ENCODE measurements at regions not wholly inside any gene's neighbourhood (a gene's known extent, or its start where the extent isn't known, plus 50 kb on each side); places are given as distances from the start of the nearest gene placed in this dataset.

GRCh38 chr10:131651674-131652437 lies 249.0 kb upstream of the PPP2R2D start:
- DNase-seq (ENCODE audit: low spot score): no peak

GRCh38 chr10:131652438-131653139 lies 248.2 kb upstream of the PPP2R2D start:
- no peak for DNase-seq (ENCODE audit: low spot score)

DNA sequence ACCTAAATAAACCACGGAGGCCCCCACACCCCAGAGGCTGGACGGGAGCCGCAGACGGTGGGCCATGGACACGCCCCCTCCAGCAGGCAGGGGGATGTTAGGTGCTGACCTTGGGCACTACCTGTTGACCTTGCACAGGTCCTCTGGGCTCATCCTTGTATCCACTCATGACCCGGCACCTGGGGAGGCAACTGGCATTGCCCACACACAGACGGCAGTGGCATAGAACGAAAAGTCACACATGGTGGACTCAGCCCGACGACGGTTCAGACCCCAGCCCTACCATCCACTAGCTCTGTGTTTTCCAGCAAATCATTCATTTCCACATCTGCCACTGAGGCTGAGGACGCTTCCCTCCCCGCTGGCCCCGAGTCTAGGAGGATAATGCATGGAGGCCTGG lies 247.7 kb upstream of the PPP2R2D start:
- no peak for DNase-seq (ENCODE audit: low spot score)

DNA sequence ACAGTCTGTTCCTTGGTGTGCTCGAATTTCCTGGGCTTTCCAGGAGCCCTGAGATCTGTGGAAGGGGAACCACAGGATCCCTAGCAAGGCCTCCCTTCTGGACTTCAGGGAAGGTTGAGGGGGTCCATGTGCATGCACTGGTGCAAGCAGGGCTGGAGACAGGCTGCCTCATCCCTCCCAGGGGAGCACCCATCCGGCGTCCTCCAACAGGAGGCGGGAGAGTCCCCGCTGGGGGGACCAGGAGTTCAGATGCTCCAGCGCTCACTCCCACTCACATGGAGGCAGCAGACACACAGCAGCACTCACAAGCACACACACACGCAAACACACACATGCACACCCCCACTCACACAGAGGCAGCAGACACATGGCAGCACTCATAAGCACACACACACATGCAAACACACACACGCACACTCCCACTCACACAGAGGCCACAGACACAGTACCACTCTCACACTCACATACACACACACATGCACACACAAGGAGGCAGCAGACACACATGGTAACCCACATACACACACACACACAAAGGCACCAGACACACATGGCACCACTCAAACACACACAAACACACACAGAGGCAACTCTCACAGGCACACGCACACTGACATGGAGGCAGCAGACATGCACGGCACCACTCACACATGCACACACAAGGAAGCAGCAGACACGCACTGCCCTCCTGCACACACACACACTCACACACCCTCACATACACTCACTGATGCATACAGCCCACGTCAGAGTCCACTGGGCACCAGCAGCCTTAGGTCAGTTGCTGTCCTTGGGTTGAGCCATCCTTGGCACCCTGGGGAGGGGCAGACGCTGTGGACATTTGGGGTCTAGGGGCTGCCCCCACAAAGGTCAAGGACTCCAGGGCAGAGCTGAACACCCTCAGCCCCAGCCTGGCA lies 247.0 kb upstream of the PPP2R2D start:
- DNase-seq (ENCODE audit: low spot score): no peak

GRCh38 chr10:131654471-131655087 lies 246.2 kb upstream of the PPP2R2D start:
- no peak for DNase-seq (ENCODE audit: low spot score)

DNA sequence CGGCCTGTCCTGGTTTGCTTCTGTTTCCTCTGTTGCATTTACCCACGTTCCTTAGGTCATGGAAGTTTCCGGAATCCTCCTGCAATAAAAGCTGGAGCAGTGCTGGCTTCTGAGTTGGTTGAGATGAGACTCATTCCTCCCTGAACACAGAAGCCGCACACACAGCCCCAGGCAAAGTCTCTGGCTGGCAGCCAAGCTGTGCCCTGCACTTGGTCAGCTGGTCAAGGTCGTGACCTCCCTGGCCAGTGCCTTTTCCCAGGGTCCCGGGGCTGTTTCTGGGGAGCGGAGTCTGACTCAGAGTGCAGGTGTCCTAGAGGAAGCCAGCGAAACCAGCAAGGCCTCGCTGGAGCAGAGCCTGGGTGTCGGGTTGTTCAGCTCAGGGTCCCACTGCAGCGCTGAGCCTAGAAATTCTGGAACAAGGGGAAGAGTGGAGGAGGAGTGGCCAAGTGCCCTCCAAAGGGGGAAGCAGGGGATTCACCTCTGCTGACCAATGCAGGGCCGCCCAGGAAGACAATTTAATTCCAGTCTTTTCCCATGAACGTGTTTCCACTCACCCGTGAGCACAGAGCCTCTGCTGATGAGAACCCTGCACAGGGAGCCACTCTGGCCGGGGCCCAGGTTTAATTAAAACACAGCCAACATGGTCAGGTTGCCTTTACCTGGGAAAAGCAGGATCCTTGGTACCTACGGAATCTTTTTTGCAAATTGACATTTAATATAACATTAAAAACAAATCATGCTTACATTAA lies 245.5 kb upstream of the PPP2R2D start:
- no peak for DNase-seq (ENCODE audit: low spot score)

DNA sequence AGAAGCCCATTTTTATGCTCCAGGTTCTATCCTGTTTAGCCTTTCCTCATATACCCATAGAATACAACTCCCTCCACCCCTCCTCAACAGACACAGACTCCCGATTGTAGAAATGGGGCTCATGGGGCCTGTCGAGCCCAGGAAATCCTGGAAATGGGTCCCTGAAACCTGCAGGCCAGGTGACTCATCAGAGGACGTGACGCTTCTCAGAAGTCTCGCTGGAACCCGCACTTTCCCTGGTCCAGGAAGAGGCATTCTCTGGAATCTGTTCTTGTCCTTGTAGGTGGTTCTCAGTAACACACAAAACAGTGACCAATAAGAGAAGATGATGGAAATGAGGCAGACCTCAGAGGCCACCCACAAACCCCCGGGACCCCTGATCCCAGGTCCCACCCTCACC lies 244.8 kb upstream of the PPP2R2D start:
- no peak for DNase-seq (ENCODE audit: low spot score)

- no peak for DNase-seq (ENCODE audit: low spot score)
Observed at GRCh38 chr10:131656431-131656841, 244.4 kb upstream of the PPP2R2D start.

- no peak for DNase-seq (ENCODE audit: low spot score)
Observed at GRCh38 chr10:131657318-131657984, 243.4 kb upstream of the PPP2R2D start.

DNA sequence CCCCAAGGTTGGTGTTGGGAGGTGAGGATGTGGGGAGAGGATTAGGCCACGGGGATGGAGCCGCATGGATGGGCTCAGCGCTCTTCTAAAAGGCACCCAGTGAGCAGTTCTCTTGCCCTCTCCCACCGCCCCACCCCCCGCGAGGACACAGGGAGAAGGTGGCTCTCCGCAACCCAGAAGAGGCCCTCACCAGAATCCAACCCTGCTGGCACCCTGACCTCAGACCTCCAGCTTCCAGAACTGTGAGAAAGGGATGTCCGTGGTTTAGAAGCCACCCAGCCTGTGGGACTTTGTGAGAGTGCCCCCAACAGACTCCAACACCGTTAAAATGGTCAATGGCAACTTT lies 242.8 kb upstream of the PPP2R2D start:
- DNase-seq (ENCODE audit: low spot score): no peak

- DNase-seq (ENCODE audit: low spot score): no peak
Observed at GRCh38 chr10:131658476-131659110, 242.2 kb upstream of the PPP2R2D start.

- DNase-seq (ENCODE audit: low spot score): no peak
Observed at GRCh38 chr10:131660427-131660826, 240.4 kb upstream of the PPP2R2D start.

- no peak for DNase-seq (ENCODE audit: low spot score)
Observed at GRCh38 chr10:131662851-131663250, 238.0 kb upstream of the PPP2R2D start.

DNA sequence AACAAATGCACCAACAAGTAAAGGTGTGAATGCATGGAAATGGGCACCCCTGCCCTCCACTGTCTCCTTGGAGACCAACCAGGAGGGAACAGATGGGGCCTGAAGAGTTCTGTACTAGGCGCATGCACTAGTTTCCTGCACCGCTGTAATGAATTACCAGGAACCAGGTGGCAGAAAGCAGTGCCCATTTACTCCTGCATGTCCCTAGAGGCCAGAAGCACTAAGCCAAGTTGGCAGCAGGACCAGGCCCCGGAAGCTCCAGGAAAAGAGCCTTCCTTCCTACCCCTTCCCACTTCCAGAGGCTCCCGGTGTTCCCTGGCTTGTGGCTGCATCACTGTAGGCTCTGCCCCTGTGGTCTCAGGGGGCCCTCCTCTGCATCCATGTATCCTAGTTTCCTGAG lies 237.5 kb upstream of the PPP2R2D start:
- no peak for DNase-seq (ENCODE audit: low spot score)

DNA sequence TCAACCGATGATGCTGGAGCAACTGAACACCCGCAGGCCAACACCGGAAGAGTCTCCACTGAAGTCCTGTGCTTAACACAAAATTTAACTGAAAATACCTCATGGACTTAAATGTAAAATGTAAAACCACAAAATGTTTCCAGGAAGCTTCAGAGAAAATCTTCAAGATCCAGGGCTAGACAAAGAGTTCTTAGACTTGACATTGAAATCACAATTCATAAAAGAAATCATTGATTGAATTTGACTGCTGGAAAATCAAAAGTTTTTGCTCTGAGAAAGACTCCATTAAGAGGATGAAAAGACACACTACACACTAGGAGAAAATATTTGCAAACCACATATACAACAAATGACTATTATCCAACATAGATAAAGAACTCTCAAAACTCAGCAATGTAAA lies 234.7 kb upstream of the PPP2R2D start:
- DNase-seq (ENCODE audit: low spot score): no peak

GRCh38 chr10:131667047-131667446 lies 233.8 kb upstream of the PPP2R2D start:
- DNase-seq (ENCODE audit: low spot score): no peak

- no peak for DNase-seq (ENCODE audit: low spot score)
Observed at GRCh38 chr10:131667561-131667960, 233.2 kb upstream of the PPP2R2D start.

DNA sequence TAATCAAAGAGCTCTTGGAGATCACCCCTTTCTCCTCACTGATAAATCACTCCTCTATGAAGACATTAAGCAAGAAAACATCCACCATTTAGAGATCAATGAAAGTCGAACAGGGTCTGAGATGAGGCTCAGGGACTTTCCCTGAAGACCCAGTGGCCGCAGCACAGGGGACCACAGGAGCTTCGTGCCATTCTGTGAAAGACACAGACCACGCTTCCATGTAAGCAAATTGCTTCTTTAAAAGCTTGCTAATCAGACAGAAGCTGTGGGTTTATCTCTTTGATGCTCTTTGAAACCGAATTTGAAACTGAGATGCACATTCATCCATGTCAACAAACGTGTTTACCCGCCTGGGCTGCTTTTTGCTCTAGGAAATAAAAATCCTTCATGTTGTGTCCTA lies 231.9 kb upstream of the PPP2R2D start:
- DNase-seq (ENCODE audit: low spot score): no peak

GRCh38 chr10:131669838-131670237 lies 231.0 kb upstream of the PPP2R2D start:
- DNase-seq (ENCODE audit: low spot score): no peak

DNA sequence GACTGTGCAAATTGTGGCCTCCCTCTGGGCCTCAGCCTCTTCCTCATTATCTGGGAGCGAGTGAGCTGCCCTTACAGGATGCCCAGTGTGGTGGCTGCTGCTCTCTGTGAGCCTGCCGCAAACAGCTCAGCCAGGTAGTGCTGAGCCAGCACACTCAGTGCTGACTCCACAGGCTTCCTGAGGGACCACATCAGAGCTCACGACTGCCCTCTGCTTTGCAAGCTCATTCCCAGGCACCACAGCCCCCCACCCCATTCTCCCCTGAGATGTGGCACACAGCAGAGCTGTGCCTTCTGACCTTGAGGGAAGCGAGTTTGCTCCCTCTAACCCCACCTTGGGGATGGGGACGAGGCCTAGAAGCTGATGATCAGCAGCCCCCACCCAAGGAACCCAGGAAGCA lies 230.5 kb upstream of the PPP2R2D start:
- DNase-seq (ENCODE audit: low spot score): no peak

DNA sequence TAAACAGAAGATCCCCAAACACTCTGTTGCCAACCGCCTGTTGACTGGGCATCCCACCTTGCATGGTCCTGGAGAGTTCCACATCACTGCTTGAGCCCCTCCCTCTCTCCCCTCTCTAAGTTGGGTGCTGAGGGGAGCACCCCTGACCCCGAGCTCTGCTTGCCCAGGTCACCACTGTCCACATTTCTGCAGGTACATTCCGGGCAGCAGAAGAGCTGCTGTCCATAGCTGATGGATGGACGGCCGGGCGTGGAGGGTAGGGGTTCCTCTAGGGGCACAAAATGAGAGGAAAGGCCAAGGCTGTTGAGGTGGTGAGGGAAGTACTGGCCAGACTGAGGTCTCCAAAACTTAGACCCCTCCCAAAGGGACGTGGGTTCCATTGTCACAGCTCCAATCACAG lies 227.4 kb upstream of the PPP2R2D start:
- no peak for DNase-seq (ENCODE audit: low spot score)

Measured in D341Med (cell line).